AG09309 (cell line): ENCODE measurements at regions not wholly inside any gene's neighbourhood (a gene's known extent, or its start where the extent isn't known, plus 50 kb on each side); places are given as distances from the start of the nearest gene placed in this dataset.

ENCODE experiments used
- DNase-seq: peaks from one replicate; pipeline ENCODE4 v3.0.0-alpha.2; 2010; ENCODE audit warnings: low read depth
- H3K4me3 ChIP-seq: 2 replicates; pipeline ENCODE4 v1.5.1; 2011; ENCODE audit warnings: mild to moderate bottlenecking, low read depth, low read length, moderate library complexity; ENCODE audit not compliant: control insufficient read depth
- TF ChIP-seq, protein P1 (sequence below): IDR thresholded peaks from 2 replicates; pipeline ENCODE4 v1.5.1; 2011; ENCODE audit warnings: mild to moderate bottlenecking, low read depth, low read length, inconsistent platforms; ENCODE audit not compliant: insufficient read depth, control insufficient read depth; ENCODE audit errors: missing control alignments

DNA sequence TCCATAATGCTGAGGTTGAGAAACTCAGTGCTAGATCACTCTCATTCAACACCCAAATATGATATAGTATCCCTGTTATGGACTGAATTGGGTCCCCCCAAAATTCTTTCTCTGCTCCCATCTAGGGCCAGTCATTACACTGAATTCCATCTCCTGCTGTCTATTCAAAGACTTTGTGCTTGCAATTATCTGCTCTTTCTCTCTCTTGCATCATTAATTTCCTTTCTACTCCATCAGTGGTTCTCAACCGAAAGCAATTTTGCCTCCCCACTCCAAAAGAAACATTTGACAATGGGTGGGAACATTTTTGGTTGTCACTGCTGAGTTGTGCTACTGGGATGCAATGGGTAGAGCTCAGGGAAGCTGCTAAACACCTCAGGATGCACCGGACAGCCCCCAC lies 271.5 kb upstream of the CDYL start:
- TF ChIP-seq, protein P1, sequence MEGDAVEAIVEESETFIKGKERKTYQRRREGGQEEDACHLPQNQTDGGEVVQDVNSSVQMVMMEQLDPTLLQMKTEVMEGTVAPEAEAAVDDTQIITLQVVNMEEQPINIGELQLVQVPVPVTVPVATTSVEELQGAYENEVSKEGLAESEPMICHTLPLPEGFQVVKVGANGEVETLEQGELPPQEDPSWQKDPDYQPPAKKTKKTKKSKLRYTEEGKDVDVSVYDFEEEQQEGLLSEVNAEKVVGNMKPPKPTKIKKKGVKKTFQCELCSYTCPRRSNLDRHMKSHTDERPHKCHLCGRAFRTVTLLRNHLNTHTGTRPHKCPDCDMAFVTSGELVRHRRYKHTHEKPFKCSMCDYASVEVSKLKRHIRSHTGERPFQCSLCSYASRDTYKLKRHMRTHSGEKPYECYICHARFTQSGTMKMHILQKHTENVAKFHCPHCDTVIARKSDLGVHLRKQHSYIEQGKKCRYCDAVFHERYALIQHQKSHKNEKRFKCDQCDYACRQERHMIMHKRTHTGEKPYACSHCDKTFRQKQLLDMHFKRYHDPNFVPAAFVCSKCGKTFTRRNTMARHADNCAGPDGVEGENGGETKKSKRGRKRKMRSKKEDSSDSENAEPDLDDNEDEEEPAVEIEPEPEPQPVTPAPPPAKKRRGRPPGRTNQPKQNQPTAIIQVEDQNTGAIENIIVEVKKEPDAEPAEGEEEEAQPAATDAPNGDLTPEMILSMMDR = no peak
- no peak overlapping the region for H3K4me3 ChIP-seq

DNA sequence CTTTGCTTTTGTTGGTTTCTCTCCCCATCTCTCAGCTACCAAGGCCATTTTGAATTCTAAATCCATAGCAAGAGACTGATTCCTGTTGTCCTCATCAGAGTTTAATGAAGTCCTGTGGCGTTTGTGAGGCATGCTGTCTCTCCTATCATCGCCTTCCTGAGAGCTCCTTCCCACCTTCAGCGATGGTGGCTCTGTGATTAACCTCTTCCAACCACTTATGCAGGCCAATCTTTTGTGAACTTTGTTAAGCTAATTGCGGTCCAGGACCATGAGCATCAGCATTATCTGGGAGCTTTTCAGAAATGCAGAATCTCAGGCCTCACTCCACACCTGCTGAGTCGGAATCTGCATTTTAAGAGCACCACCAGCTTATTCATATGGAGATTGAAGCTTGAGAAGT lies 272.5 kb upstream of the CDYL start:
- TF ChIP-seq, protein P1 = no peak
- H3K4me3 ChIP-seq = no peak overlapping the region
- no peak for DNase-seq

More for the DNA sequence above, 271.5 kb upstream of the CDYL start:
- DNase-seq = no peak

DNA sequence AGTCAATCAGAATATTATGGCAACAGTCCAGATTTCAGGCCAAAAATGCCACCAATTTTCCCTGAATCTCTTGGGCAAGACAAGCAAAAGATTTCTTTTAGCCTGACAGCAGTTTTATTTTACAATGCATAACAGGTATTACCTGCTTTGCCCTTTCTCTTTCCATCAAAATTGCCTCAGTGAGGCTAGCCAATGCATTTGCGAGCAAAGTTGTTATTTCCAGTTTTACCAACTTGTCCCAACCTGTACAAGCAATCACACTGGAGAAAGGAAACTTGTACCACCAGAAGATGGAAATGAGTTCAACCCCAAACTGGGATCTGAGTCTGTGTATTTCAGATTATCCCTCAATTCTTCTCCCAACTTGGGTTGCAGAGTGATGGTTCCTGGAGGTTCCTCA lies 279.9 kb upstream of the CDYL start:
- H3K4me3 ChIP-seq = no peak overlapping the region
- TF ChIP-seq, protein P1 = no peak
- DNase-seq = no peak

- no peak overlapping the region for H3K4me3 ChIP-seq
- DNase-seq = no peak
- TF ChIP-seq, protein P1 = no peak
These were observed 284.5 kb upstream of the CDYL start for GRCh38 chr6:4491501-4492260.

GRCh38 chr6:4489538-4489937 lies 286.7 kb upstream of the CDYL start:
- no peak overlapping the region for H3K4me3 ChIP-seq
- DNase-seq = no peak
- TF ChIP-seq, protein P1 = no peak

- TF ChIP-seq, protein P1 = no peak
- no peak overlapping the region for H3K4me3 ChIP-seq
- DNase-seq = no peak
These were observed 287.8 kb upstream of the CDYL start for GRCh38 chr6:4488389-4488788.
